Loucy (cell line): ENCODE measurements at regions not wholly inside any gene's neighbourhood (a gene's known extent, or its start where the extent isn't known, plus 50 kb on each side); places are given as distances from the start of the nearest gene placed in this dataset.

Experiments used
- H2AFZ ChIP-seq: fragments of 200-600 bp; sonication (generic); 2 replicates; pipeline ENCODE4 v1.6.0; 2016; ENCODE audit warnings: antibody characterized with exemption, mild to moderate bottlenecking, low read length, moderate library complexity
- H3F3A ChIP-seq: fragments of 200-600 bp; 2 replicates; pipeline ENCODE4 v1.6.0; 2016; ENCODE audit warnings: antibody characterized with exemption, low read depth, mild to moderate bottlenecking
- H3K27me3 ChIP-seq: fragments of 200-600 bp; sonication (generic); 2 replicates; pipeline ENCODE4 v1.6.1; 2014; ENCODE audit warnings: low read length, mild to moderate bottlenecking; ENCODE audit not compliant: insufficient read depth, poor library complexity, severe bottlenecking
- H3K36me3 ChIP-seq: fragments of 200-600 bp; sonication (generic); 2 replicates; pipeline ENCODE4 v1.6.1; 2016; ENCODE audit warnings: low read length; ENCODE audit not compliant: insufficient read depth
- H3K4me1 ChIP-seq: fragments of 200-600 bp; sonication (generic); 2 replicates; pipeline ENCODE4 v1.5.1; 2014; ENCODE audit warnings: low read length, mild to moderate bottlenecking; ENCODE audit not compliant: insufficient read depth, poor library complexity, severe bottlenecking
- H3K4me2 ChIP-seq: fragments of 200-600 bp; sonication (generic); 2 replicates; pipeline ENCODE4 v1.6.0; 2014; ENCODE audit warnings: antibody characterized with exemption, low read length, low read depth, mild to moderate bottlenecking; ENCODE audit not compliant: poor library complexity, severe bottlenecking
- H3K4me3 ChIP-seq: fragments of 200-600 bp; sonication (generic); 2 replicates; pipeline ENCODE4 v1.5.1; 2014; ENCODE audit warnings: low read length, mild to moderate bottlenecking, mixed read lengths; ENCODE audit not compliant: poor library complexity, severe bottlenecking
- H3K79me2 ChIP-seq: fragments of 200-600 bp; sonication (generic); 2 replicates; pipeline ENCODE4 v1.6.1; 2014; ENCODE audit warnings: low read length; ENCODE audit not compliant: insufficient read depth
- H3K9ac ChIP-seq: fragments of 200-600 bp; sonication (generic); 2 replicates; pipeline ENCODE4 v1.6.0; 2014; ENCODE audit warnings: mild to moderate bottlenecking, low read depth, low read length, moderate library complexity; ENCODE audit not compliant: poor library complexity, severe bottlenecking
- H3K9me2 ChIP-seq: fragments of 200-600 bp; sonication (generic); replicated peaks from 2 replicates; pipeline ENCODE4 v1.6.1; 2016; ENCODE audit warnings: low read depth, low read length, mixed read lengths
- H3K9me3 ChIP-seq: fragments of 200-600 bp; sonication (generic); 2 replicates; pipeline ENCODE4 v1.6.1; 2014; ENCODE audit warnings: mild to moderate bottlenecking, antibody characterized with exemption, low read length, low read depth; ENCODE audit not compliant: insufficient read depth
- H4K20me1 ChIP-seq: fragments of 200-600 bp; sonication (generic); 2 replicates; pipeline ENCODE4 v1.6.0; 2014; ENCODE audit warnings: antibody characterized with exemption, low read length, mild to moderate bottlenecking; ENCODE audit not compliant: insufficient read depth, poor library complexity, severe bottlenecking
- EZH2phosphoT487 ChIP-seq: fragments of 200-600 bp; IDR thresholded peaks from 2 replicates; pipeline ENCODE4 v1.6.1; 2018; ENCODE audit warnings: antibody characterized with exemption, mild to moderate bottlenecking, moderate library complexity, borderline replicate concordance
- TF ChIP-seq, protein P1 (sequence below): fragments of 200-600 bp; sonication (generic); conservative IDR thresholded peaks from 2 replicates; pipeline ENCODE4 v1.5.1; 2014; ENCODE audit warnings: mild to moderate bottlenecking, antibody characterized with exemption, low read length

DNA sequence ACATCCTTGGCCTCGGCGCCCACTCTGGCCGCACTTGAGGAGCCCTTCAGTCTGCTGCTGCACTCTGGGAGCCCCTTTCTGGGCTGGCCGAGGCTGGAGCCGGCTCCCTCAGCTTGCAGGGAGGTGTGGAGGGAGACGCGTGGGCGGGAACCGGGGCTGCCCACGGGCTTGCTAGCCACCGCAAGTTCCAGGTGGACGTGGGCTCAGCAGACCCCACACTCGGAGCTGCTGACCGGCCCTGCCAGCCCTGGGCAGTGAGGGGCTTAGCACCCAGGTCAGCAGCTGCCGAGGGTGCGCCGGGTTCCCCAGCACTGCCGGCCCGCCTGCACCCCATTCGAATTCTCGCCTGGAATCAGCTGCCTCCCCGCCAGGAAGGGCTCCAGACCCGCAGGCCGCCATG, 1892.3 kb upstream of the PCDH7 start:
- H3K9ac ChIP-seq = no peak overlapping the region
- no peaks in the 10 kb centered on the region for H3K9me2 ChIP-seq
- TF ChIP-seq EZH2phosphoT487 = no peak
- TF ChIP-seq, protein P1, sequence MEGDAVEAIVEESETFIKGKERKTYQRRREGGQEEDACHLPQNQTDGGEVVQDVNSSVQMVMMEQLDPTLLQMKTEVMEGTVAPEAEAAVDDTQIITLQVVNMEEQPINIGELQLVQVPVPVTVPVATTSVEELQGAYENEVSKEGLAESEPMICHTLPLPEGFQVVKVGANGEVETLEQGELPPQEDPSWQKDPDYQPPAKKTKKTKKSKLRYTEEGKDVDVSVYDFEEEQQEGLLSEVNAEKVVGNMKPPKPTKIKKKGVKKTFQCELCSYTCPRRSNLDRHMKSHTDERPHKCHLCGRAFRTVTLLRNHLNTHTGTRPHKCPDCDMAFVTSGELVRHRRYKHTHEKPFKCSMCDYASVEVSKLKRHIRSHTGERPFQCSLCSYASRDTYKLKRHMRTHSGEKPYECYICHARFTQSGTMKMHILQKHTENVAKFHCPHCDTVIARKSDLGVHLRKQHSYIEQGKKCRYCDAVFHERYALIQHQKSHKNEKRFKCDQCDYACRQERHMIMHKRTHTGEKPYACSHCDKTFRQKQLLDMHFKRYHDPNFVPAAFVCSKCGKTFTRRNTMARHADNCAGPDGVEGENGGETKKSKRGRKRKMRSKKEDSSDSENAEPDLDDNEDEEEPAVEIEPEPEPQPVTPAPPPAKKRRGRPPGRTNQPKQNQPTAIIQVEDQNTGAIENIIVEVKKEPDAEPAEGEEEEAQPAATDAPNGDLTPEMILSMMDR = no peak
- no peak overlapping the region for H3K4me2 ChIP-seq
- no peaks in the 10 kb centered on the region for H3F3A ChIP-seq
- no peaks in the 10 kb centered on the region for H3K27me3 ChIP-seq
- no peaks in the 10 kb centered on the region for H3K36me3 ChIP-seq
- H2AFZ ChIP-seq = no peak overlapping the region
- no peak overlapping the region for H3K4me3 ChIP-seq
- no peaks in the 10 kb centered on the region for H3K9me3 ChIP-seq
- no peaks in the 10 kb centered on the region for H3K4me1 ChIP-seq
- H3K79me2 ChIP-seq = no peaks in the 10 kb centered on the region
- no peaks in the 10 kb centered on the region for H4K20me1 ChIP-seq

DNA sequence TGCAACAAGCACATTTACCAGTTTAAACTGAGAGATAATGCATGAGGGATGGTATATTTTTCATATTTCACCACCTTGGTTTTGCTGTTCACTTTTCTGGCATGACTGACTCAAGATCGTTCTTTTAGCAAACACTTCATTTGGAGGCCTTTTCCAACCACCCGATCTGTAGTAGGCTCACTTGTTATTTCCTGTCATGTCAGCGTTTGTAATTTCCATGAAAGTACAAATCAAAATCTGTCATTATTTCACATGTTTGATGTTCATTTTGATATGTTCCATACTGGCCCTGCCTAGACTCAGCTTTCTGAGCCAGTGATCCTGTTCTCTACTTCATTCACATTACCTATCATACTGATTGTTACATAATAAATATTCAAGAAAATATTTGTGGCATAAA, 1888.3 kb upstream of the PCDH7 start:
- Histone ChIP-seq H3K4me1 (no peaks in the 10 kb centered on the region), H3K36me3 (no peaks in the 10 kb centered on the region), H3K9ac (no peak overlapping the region), H3K4me3 (no peak overlapping the region), H3F3A (no peaks in the 10 kb centered on the region), H4K20me1 (no peaks in the 10 kb centered on the region), H3K79me2 (no peaks in the 10 kb centered on the region), H3K9me2 (no peaks in the 10 kb centered on the region), H3K9me3 (no peaks in the 10 kb centered on the region), H3K4me2 (no peak overlapping the region), H2AFZ (no peak overlapping the region), H3K27me3 (no peaks in the 10 kb centered on the region)
- TF ChIP-seq, protein P1 = no peak
- no peak for TF ChIP-seq EZH2phosphoT487

DNA sequence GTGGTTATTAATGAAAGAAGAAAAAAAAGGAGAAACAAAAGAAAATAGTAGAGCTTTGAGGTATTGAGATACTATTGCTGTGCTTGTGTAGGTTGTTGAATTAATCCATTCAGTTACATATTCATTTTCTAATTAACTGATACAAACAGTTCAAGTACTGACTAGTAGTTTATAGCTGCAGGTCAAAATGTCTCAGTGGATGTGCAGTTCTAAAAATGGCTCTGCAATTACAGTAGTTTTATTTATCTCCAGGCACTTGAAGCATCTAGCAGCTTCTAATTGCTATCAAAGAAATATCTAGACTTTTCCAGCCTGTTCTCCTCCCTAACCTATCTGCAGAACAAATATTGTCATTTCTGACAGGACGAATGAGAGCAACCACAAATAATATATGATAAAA, 1887.7 kb upstream of the PCDH7 start:
- H3K9me2 ChIP-seq = no peaks in the 10 kb centered on the region

More for the DNA sequence above, 1887.7 kb upstream of the PCDH7 start:
- H3K4me3 ChIP-seq = no peak overlapping the region
- no peaks in the 10 kb centered on the region for H3K9me3 ChIP-seq
- TF ChIP-seq EZH2phosphoT487 = no peak
- TF ChIP-seq, protein P1 = no peak
- H3K27me3 ChIP-seq = no peaks in the 10 kb centered on the region
- no peaks in the 10 kb centered on the region for H4K20me1 ChIP-seq
- no peak overlapping the region for H3K9ac ChIP-seq
- H2AFZ ChIP-seq = no peak overlapping the region
- no peaks in the 10 kb centered on the region for H3K79me2 ChIP-seq
- no peaks in the 10 kb centered on the region for H3K36me3 ChIP-seq
- no peaks in the 10 kb centered on the region for H3F3A ChIP-seq
- H3K4me1 ChIP-seq = no peaks in the 10 kb centered on the region
- H3K4me2 ChIP-seq = no peak overlapping the region
